IMR-90 (cell line): ENCODE measurements at regions not wholly inside any gene's neighbourhood (a gene's known extent, or its start where the extent isn't known, plus 50 kb on each side); places are given as distances from the start of the nearest gene placed in this dataset.

ENCODE experiments used
- CEBPB ChIP-seq: IDR thresholded peaks from 2 replicates; pipeline ENCODE4 v1.6.1; 2012; ENCODE audit warnings: low read depth, low read length, improper control_type of control experiment
- CHD1 ChIP-seq: IDR thresholded peaks from 2 replicates; pipeline ENCODE4 v1.6.1; 2012; ENCODE audit warnings: low read depth, low read length, improper control_type of control experiment
- MAZ ChIP-seq: IDR thresholded peaks from 2 replicates; pipeline ENCODE4 v1.6.1; 2012; ENCODE audit warnings: low read depth, mild to moderate bottlenecking, low read length, improper control_type of control experiment, moderate library complexity, borderline replicate concordance
- NFE2L2 ChIP-seq: fragments of 150-350 bp; IDR thresholded peaks from 2 replicates; pipeline ENCODE4 v1.6.1; 2016; ENCODE audit warnings: low read depth, mild to moderate bottlenecking, low read length
- POLR2A ChIP-seq: IDR thresholded peaks from 2 replicates; pipeline ENCODE4 v1.6.1; 2012; ENCODE audit warnings: mild to moderate bottlenecking, low read depth, low read length
- RAD21 ChIP-seq: IDR thresholded peaks from 2 replicates; pipeline ENCODE4 v1.6.1; 2012; ENCODE audit warnings: low read length, improper control_type of control experiment
- RFX5 ChIP-seq: IDR thresholded peaks from 2 replicates; pipeline ENCODE4 v1.8.0; 2012; ENCODE audit warnings: low read depth, mild to moderate bottlenecking, low read length, moderate library complexity
- TF ChIP-seq, protein P1 (sequence below): conservative IDR thresholded peaks from 2 replicates; pipeline ENCODE4 v1.5.1; 2012; ENCODE audit warnings: mild to moderate bottlenecking, low read depth, low read length, improper control_type of control experiment
- TF ChIP-seq, protein P2 (sequence below): fragments of 150-350 bp; IDR thresholded peaks from 2 replicates; pipeline ENCODE4 v1.6.1; 2017; ENCODE audit warnings: mild to moderate bottlenecking, antibody characterized with exemption, low read length, low read depth

DNA sequence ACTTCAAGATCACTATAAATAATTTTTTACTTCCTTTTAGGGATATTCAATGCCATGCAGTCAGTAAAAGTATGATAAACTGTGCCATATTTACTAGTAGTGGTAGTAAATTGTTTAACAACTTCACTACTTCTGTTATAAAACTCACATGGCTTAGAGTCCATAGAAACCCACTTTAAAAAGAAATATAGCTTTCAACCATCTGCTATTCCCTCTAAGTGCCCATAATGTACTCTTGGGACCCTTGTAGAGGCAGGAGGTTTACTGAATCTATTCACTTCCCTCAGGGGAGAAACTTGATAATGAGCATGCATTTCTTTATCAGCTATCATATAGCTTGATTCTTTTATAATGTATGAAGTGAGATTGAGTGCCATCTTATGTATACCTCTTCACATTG, 1448.4 kb upstream of the ALCAM start:
- TF ChIP-seq, protein P1, sequence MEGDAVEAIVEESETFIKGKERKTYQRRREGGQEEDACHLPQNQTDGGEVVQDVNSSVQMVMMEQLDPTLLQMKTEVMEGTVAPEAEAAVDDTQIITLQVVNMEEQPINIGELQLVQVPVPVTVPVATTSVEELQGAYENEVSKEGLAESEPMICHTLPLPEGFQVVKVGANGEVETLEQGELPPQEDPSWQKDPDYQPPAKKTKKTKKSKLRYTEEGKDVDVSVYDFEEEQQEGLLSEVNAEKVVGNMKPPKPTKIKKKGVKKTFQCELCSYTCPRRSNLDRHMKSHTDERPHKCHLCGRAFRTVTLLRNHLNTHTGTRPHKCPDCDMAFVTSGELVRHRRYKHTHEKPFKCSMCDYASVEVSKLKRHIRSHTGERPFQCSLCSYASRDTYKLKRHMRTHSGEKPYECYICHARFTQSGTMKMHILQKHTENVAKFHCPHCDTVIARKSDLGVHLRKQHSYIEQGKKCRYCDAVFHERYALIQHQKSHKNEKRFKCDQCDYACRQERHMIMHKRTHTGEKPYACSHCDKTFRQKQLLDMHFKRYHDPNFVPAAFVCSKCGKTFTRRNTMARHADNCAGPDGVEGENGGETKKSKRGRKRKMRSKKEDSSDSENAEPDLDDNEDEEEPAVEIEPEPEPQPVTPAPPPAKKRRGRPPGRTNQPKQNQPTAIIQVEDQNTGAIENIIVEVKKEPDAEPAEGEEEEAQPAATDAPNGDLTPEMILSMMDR: no peak
- TF ChIP-seq POLR2A (no peak), RAD21 (no peak), CHD1 (no peak), CEBPB (no peak), MAZ (no peak), NFE2L2 (no peak), RFX5 (no peak)
- TF ChIP-seq, protein P2, sequence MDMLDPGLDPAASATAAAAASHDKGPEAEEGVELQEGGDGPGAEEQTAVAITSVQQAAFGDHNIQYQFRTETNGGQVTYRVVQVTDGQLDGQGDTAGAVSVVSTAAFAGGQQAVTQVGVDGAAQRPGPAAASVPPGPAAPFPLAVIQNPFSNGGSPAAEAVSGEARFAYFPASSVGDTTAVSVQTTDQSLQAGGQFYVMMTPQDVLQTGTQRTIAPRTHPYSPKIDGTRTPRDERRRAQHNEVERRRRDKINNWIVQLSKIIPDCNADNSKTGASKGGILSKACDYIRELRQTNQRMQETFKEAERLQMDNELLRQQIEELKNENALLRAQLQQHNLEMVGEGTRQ: no peak
